ENCODE measurements at regions not wholly inside any gene's neighbourhood (a gene's known extent, or its start where the extent isn't known, plus 50 kb on each side); places are given as distances from the start of the nearest gene placed in this dataset.

GRCh38 chr2:12094134-12094533 lies 347.7 kb downstream of the LPIN1 start:
- TF ChIP-seq CTCF (IDR thresholded peaks at IDR 0.05) (no peak), POLR2A (IDR thresholded peaks at IDR 0.05) (no peak), POLR2AphosphoS5 (IDR thresholded peaks at IDR 0.05) (no peak)
